MV-4-11 (cell line): ENCODE measurements at regions not wholly inside any gene's neighbourhood (a gene's known extent, or its start where the extent isn't known, plus 50 kb on each side); places are given as distances from the start of the nearest gene placed in this dataset.

Experiments
- DNase-seq: peaks from one replicate; lab custom pipeline; 2025; lab: John Stamatoyannopoulos, UW

DNA sequence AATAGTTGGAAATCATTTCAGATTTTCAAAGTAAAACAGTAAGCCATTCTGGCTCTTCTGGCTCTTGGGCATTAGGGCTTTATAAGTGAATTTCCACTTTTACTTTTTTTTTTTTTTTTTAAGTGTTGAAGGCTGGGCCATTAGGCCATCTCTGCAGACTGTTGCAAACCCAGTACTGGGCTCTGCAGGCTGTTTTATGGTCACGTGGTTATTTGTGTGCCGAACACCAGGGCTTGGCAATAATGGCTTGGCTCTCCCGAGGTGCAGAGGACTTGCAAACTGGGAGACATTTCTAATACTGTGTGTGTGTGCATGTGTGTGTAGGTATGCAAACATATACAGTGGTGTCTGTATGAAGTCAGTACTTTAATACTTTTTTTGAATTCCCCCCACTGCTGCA lies 194.9 kb upstream of the CDH5 start:
- no peak for DNase-seq

GRCh38 chr16:66170989-66171388 lies 195.5 kb upstream of the CDH5 start:
- DNase-seq, result no peak

DNA sequence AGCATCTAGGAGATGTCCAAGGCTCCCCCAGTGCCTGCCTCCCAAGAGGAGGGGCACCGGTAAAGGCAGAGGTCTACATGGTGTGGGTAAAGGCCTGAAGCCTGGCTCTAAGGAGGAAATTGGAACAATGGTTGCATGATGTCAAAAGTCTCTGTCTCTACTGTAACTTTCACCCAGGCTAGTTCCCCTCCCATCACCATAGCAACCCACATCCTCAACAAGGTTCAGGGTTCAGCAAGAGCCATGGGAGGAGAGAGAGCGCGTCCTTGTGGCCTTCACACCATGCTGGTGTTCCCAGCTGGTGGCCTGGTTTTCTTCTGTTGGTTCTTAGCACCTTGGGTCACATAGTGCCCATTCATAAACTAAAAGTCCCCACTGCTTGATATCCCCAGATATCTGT lies 196.7 kb upstream of the CDH5 start:
- peak; percentile 10 for DNase-seq

DNA sequence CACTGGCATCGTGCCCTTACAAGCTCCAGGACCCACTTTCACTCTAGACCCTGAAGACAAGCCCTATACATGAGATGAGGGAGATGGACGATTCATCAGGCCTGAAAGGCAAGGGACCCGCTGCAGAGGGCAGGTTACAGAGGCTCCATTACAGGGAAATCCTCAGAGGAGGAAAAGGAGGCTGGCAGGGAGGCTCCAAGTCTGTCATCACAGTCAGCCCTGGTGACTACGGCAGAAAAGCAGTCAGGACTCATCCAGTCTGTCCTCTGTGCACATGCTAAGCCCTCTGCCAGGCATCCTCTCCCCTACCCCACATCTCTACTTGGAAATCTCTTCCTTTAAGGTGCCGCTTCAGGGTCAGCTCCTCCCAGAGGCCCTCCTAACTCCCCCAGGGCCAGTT lies 197.7 kb upstream of the CDH5 start:
- no peak for DNase-seq

DNA sequence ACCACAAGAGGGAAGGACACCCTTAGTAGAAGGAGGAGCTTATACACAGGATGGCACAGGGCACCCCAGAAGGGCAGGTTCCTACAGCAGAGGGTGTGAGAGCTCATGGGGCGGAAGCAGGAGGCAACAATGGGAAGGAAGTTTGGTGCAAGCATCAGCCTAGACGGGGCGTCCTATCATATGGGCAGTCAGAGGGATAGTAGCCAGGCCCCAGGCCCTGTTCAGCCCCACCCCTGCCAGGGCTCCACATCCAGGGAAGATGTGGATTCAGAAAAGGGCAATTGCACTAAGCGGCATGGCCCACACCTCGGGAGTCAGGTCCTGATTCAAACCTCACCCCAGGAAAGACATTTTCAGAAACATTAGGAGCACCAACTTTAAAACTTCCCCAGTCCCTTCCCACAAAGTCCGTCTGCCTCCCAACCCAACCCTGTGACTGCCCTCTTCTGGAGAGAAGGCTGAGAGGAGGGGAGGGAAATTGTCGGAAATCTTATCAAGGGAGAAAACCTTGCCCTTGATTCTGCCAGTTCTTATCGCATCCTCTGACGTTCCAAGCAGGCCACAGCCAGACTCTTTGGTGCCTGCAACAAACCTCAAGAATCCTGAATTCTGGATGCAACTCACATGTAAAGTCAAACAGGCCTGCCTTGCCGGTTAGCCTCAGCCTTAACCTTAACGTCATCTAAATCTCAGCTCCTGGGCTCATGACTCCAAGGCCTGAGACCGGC lies 198.8 kb upstream of the CDH5 start:
- no peak for DNase-seq

- no peak for DNase-seq
Observed at GRCh38 chr16:66166490-66166889, 200.0 kb upstream of the CDH5 start.

- no peak for DNase-seq
Observed at GRCh38 chr16:66165879-66166278, 200.6 kb upstream of the CDH5 start.

DNA sequence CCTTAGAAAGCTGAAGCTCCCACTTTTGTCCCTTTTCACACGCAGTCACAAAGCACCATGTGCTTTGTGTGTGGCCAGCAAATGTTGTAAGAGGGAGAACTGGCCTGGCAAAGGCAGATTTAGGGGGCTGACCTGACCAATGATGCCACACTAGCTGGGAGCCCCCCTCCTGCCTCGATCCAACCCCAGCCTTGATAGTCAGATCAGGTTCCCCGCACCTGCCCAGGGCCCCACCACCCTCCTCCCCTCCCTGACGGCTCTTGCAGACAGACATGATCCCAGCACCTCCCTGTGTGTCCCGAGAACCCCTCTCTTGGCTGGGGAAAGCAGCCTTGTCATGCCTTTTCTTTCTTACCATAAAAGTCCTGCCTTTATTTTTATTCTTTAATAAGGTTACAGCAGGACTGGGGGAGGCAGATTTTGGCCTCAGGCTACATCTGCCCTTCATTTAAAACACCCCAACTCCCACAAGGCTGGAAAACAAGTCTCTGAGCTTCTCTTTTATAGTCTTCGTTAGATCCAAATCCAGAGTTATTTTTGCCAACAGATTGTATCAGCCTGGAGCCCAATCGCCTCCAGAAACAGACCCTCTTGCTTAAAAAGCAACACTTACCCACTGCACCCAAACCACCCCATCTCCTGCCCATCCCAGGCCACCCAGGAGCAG lies 201.8 kb upstream of the CDH5 start:
- no peak for DNase-seq

- no peak for DNase-seq
Observed at GRCh38 chr16:66162821-66163220, 203.7 kb upstream of the CDH5 start.

DNA sequence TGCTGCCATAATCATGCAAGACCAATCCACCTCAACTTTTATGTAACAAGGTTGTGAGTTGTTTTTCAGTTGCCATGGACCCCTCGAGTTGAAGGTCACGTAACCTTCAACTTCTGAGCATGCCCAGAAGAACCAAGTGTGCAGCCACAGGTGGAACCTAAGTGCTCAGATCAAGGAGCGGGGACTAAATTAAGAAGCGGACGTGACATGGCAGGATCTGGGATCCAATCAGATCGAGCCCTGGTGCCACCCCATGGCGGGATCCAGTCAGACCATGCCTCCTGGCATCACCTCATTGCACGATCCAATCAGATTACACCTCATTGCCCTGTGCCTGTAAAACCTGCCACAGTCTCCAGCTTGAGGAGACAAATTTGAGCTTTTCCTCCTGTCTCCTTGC lies 204.5 kb upstream of the CDH5 start:
- DNase-seq, result no peak

- no peak for DNase-seq
Observed at GRCh38 chr16:66161269-66161668, 205.2 kb upstream of the CDH5 start.

DNA sequence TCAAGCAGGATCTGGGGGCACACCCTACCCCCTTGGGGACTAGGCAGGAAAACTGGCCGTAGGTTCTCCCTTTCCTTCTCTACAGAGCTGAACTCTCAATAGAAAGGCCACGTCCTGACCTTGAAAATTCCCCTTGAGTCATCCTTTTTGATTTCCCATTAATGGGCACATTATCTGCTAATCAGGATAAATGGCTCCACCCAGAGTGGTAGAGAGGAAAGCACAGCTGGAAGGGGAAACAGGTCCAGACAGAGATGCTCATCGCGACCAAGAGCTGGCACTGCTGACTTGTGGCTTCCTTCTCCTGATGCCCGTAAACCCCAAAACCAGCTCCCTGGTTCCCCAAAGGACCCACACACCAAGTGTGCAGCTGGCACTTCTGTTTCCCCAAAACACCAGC lies 206.5 kb upstream of the CDH5 start:
- no peak for DNase-seq

DNA sequence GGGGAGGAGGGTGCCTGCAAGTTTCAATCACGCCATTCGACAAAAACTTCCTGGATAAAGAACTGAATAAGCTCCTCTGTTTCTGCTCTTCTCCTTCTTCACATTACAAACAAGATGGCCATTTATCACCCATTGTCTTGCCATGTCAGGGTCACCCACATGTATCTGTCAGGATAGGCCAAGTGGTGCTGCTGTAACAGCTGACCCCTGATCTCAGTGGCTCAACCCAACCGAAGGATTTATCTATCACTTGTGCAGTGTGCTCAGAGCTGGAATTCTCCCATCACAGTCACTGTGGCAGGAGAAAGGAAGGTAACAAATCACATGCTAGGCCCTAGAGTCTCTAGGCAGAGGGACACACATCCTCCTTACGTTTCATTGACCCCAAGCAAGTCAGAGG lies 210.0 kb upstream of the CDH5 start:
- no peak for DNase-seq

GRCh38 chr16:66155933-66156332 lies 210.6 kb upstream of the CDH5 start:
- DNase-seq, result no peak

DNA sequence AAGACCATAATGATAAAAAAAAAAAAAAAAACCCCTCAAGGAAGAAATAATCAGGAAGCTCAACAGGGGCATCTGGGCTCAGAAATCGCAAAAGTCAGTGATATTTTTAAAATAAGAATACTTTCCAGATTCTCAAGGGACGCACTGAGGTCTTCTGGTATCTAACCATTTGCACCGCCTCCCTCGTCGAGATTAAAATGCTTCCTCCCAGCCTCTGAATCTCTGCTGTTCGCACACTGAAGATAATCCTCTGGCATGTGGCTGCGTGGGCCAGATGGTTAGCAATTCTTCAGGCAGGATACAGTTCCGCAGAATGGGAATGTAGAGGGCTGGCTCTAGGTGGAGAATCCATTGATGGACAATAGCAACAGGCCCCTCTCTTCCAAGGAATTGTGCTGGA lies 211.7 kb upstream of the CDH5 start:
- no peak for DNase-seq

- no peak for DNase-seq
Observed at GRCh38 chr16:66152823-66153393, 213.6 kb upstream of the CDH5 start.

DNA sequence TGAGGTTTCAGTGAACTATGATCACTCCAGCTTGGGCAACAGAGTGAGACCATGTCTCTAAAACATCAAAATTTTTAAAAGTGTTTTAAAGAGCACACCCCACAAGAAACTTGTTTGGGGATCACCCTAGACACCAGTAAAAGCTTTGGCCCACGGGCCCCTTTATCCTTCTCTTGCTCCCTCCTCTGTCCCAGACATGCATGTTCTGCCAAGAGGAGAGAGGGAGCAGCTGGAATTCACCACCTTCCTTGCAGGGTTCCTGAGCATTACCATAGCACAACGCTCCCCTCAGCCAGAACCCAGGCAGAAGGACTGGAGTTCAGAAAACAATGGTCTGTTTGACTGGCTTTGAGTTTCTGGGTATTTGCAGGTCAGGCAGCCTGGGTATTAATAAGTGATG lies 214.3 kb upstream of the CDH5 start:
- DNase-seq, result no peak

DNA sequence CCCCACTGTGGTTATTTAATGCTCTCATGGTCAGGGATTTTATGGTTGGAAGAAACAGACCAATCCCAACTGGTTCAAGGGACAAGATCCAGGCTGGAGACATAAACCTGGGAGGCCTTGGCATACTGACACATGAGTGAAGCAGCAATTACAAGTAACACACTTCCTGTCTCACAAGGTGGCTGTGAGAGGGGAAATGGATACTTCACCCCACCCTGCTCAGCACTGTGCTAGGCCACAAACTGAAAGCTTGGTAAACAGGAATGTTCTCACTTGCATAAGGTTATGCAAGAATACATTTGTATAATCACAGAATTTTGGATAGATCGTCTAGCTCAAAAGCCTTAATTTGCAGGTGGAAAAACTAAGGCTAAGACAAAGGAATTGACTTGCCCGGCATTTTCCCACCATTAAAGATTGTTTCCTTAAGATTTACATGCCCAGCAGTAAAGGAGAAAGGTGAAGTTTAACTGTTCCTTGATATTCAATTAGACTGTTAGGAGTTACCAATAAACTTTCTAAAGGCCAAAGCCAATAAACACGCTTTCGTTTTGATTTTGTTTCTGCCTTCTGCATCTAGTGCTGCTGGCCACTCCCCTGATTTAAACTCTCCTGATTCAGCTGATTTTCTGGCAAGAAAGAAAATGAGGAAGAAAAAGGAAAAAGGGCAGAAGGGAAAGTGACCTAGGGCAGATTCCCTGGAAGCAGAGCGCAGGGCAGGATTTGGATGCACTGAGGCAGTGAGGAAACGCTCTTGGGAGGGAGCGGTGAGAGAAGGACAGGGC lies 215.6 kb upstream of the CDH5 start:
- peak; percentile 76 for DNase-seq

DNA sequence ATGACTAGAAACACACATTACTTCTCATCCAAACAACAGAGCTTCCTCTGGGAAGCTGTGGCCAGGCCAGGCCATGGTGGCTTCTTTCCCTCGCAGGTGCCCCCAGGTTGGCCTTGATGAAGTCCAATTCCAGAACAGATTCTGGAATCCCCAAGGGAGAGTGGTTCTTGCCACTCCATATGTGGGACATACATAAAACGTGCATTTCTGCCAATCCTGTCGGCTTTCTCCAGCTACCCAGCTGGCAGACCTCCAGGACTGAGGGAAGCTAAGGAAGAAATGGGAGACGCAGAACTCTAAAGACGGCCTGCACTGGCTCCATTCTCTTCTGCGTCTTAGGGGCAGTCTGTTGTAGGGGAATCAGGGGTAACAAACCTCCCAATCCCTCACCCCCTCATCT lies 219.2 kb upstream of the CDH5 start:
- no peak for DNase-seq

DNA sequence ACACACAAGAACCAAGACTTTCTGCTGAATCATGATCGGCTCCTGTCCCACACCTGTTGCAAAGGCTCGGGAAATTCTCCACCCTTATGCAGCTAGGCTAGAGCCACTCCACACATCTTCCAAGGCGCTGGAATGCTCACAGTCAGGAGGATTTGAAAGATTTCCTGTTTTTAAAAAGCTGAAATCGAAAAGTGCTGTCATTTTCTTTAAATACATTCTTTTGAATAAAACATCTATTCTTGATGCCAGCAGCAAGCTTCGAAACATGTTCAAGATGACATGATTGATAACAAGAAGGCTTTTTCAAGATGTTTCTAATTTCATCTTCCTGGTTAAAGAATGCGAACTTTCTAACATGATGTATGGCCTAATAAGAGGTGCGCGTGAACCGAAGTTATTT lies 219.7 kb upstream of the CDH5 start:
- no peak for DNase-seq

- no peak for DNase-seq
Observed at GRCh38 chr16:66144641-66145040, 221.8 kb upstream of the CDH5 start.

- DNase-seq, result no peak
Observed at GRCh38 chr16:66143415-66143814, 223.1 kb upstream of the CDH5 start.

DNA sequence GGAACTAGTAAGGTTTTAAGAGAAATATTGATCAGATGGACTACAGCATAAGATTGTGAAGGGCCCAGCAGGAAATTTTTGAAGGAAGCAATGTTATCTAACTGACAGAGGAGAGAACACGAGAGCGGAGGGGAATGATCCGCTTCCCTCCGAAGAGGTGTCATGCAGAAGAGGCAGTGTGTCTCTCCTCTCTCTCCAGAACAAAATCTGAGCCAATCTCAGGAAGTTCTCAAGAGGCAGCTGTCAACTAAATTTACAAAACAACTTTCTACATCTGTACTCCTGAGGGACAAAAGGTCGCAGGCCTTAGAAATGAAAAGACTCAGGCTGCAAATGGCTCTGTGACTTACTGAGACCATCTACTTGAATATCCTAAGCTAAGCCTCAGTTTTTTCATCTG lies 224.6 kb upstream of the CDH5 start:
- DNase-seq, result no peak
